Psoas muscle (tissue), 7 donors: ENCODE measurements at regions not wholly inside any gene's neighbourhood (a gene's known extent, or its start where the extent isn't known, plus 50 kb on each side); places are given as distances from the start of the nearest gene placed in this dataset.
"Not testable (repeated sequence)": the region's sequence is repeated elsewhere in the genome, so short reads cannot be mapped to it uniquely, and the experiment has no call there.

Source experiments
- ATAC-seq, 4 donors: fragments of 200-7000 bp; cut with Tn5 transposase; one replicate each; pipeline ENCODE4 v1.9.1; 2020; ENCODE audit warnings: moderate library complexity in 3 of 4, mild to moderate bottlenecking in 2 of 4
- DNase-seq, 2 donors: peaks; one replicate each; pipeline ENCODE4 v3.0.0-alpha.2; 2020
- H3K27ac ChIP-seq: fragments of 200-600 bp; one replicate; pipeline ENCODE4 v1.8.0; 2022
- H3K27me3 ChIP-seq, 3 donors: fragments of 200-600 bp in 1 of 3; one replicate each; pipeline versions ENCODE4 v1.6.1 to v1.8.0; 2013 to 2022; ENCODE audit warnings: low read length in 2 of 3, mild to moderate bottlenecking in 2 of 3, moderate library complexity in 1 of 3; ENCODE audit not compliant: insufficient read depth in 3 of 3
- H3K36me3 ChIP-seq, 2 donors: fragments of 200-600 bp in 1 of 2; one replicate each; pipeline versions ENCODE4 v1.6.1 to v1.8.0; 2013 to 2022; ENCODE audit warnings: low read depth in 1 of 2, mild to moderate bottlenecking in 1 of 2, moderate library complexity in 1 of 2; ENCODE audit not compliant: insufficient read depth in 1 of 2
- H3K4me1 ChIP-seq: fragments of 200-600 bp; one replicate; pipeline ENCODE4 v1.8.0; 2022
- H3K4me3 ChIP-seq: fragments of 200-600 bp; one replicate; pipeline ENCODE4 v1.8.0; 2022; ENCODE audit warnings: mild to moderate bottlenecking
- H3K9me3 ChIP-seq: fragments of 200-600 bp; one replicate; pipeline ENCODE4 v1.8.0; 2022
- CTCF ChIP-seq: fragments of 200-600 bp; IDR thresholded peaks from one replicate; pipeline ENCODE4 v1.8.0; 2022; ENCODE audit warnings: antibody characterized with exemption
- WGBS, 3 donors: extraction: QIAGEN DNeasy Blood & Tissue Kit; methylation state at CpG; one replicate each; pipeline versions ENCODE4 v1.1.6 to v1.1.7; 2013; 5-methylcytosine and 5-hydroxymethylcytosine counted together
- intact Hi-C, 2 donors: fragments of 100-400 bp; cut with DNase I; formaldehyde crosslinking; loops; one replicate each; pipeline versions ENCODE4 v1.11.0 to v1.14.2; 2022
- donor health status: healthy with polysubstance abuse.
- donor health status: DM: no; HTN: no; CAD: no; lungs with moderate emphysema.
- donor health status: Bipolar disorder and iron deficiency.
- donor health status: healthy.
- donor health status: DM: yes; HTN: yes; CAD: no.
- donor health status: DM: no; HTN: no; CAD: no.
- donor health status: DM: yes; HTN: yes; CAD: no.

DNA sequence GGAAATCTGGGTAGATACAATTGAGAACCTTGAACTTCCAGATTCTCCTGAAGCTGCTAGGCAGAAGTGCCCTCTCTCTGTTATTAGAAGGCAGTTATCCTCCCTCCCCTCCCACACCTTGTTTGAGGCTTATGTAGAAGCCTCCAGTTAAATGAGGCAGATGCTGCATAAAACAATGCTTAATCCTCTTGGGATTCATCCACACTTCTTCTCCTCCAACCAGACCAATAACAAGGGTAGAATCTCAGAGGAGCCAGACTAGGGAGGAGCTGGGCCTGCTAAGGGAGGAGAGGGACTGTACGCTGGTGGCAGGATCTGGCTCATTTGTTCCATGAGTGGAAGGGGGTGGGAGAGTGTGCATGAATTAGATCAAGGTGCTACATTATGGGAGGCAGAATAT, 88.3 kb upstream of the PRR23C start:
- intact Hi-C loops = no loop called here
- H3K4me1 ChIP-seq = no peaks in the 10 kb centered on the region
- 56 to 82% (median 79%) methylated on average over 1 of the region's 1 CpG for WGBS, 3 donors
- no peak for TF ChIP-seq CTCF
- ATAC-seq (no peak), DNase-seq (no peak)
- no peak overlapping the region for H3K27ac ChIP-seq
- H3K27me3 ChIP-seq = no peaks in the 10 kb centered on the region
- no peak overlapping the region for H3K4me3 ChIP-seq
- no peaks in the 10 kb centered on the region for H3K9me3 ChIP-seq
- no peaks in the 10 kb centered on the region for H3K36me3 ChIP-seq

- intact Hi-C loops = no loop called here
- no peaks in the 10 kb centered on the region for H3K36me3 ChIP-seq
- WGBS, 3 donors = 82 to 85% (median 83%) methylated on average over 2 of the region's 2 CpGs
- no peaks in the 10 kb centered on the region for H3K9me3 ChIP-seq
- TF ChIP-seq CTCF = no peak
- H3K27ac ChIP-seq = no peak overlapping the region
- no peak for ATAC-seq
- no peak for DNase-seq
- no peak overlapping the region for H3K4me3 ChIP-seq
- no peaks in the 10 kb centered on the region for H3K27me3 ChIP-seq
- H3K4me1 ChIP-seq = no peaks in the 10 kb centered on the region
Observed at GRCh38 chr3:139134678-139135372, 90.1 kb upstream of the PRR23C start.

DNA sequence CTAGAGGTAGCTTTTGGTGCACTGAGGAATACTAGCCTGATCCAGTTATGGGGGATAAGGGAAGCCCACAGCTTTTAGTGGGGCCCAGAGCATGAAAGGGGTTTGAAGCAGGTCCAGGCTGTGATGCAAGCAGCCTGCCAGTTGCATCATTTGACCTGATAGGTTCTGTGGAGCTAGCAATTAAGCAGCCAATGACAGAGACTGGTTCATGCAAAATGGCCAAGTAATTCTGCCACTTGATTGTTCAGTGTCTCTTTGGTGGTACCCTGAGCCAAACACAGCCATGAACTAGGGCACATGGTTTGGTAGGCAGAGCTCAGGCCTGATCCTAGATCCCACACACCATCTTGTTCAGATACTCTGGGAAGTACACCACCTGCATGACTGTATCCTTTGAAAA, 91.0 kb upstream of the PRR23C start:
- Histone ChIP-seq H3K36me3 (no peaks in the 10 kb centered on the region), H3K4me3 (no peak overlapping the region), H3K27ac (no peak overlapping the region), H3K27me3 (no peaks in the 10 kb centered on the region), H3K4me1 (no peaks in the 10 kb centered on the region), H3K9me3 (no peaks in the 10 kb centered on the region)
- intact Hi-C loops = no loop called here
- DNase-seq = no peak
- no peak for TF ChIP-seq CTCF
- no peak for ATAC-seq

- WGBS, 3 donors = 57 to 66% (median 63%) methylated on average over 7 of the region's 7 CpGs
- no peaks in the 10 kb centered on the region for H3K4me1 ChIP-seq
- ATAC-seq (no peak), DNase-seq (no peak)
- H3K9me3 ChIP-seq = no peaks in the 10 kb centered on the region
- H3K27me3 ChIP-seq = no peaks in the 10 kb centered on the region
- no peak overlapping the region for H3K27ac ChIP-seq
- H3K36me3 ChIP-seq = no peaks in the 10 kb centered on the region
- no peak overlapping the region for H3K4me3 ChIP-seq
- TF ChIP-seq CTCF = no peak
- intact Hi-C loops = no loop called here
Observed at GRCh38 chr3:139136469-139137202, 91.9 kb upstream of the PRR23C start.

DNA sequence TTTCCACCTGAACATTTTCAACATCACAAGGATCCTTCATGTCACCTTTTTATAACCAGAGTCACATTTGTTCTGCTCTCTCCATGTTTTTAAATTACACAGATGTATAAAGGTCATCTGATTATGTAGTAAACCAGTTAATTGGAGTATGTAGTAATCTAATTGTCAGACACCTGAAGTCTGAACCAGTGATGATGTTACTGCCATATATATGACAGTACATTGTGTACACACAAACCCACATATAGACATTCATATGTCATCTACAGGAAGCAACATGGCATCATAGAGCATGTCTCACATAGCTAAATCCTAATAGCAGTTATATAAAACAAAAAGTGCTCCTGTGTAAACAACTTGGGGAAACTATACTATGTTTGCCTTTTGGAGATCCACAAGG, 95.9 kb upstream of the PRR23C start:
- no peaks in the 10 kb centered on the region for H3K27me3 ChIP-seq
- H3K4me3 ChIP-seq = no peak overlapping the region
- intact Hi-C loops = no loop called here
- peaks cover 4% of the 10 kb centered on the region for H3K9me3 ChIP-seq
- no peaks in the 10 kb centered on the region for H3K4me1 ChIP-seq
- DNase-seq = no peak
- H3K36me3 ChIP-seq = no peaks in the 10 kb centered on the region
- no peak for ATAC-seq
- H3K27ac ChIP-seq = no peak overlapping the region
- TF ChIP-seq CTCF = no peak

DNA sequence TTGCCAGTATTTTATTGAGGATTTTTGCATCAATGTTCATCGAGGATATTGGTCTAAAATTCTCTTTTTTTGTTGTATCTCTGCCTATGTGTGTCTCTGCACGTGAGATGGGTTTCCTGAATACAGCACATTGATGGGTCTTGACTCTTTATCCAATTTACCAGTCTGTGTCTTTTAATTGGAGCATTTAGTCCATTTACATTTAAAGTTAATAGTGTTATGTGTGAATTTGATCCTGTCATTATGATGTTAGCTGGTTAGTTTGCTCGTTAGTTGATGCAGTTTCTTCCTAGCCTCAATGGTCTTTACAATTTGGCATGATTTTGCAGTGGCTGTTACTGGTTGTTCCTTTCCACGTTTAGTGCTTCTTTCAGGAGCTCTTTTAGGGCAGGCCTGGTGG, 101.3 kb upstream of the PRR23C start:
- intact Hi-C loops, H3K36me3 ChIP-seq, ATAC-seq, H3K9me3 ChIP-seq, DNase-seq, H3K27ac ChIP-seq, H3K4me3 ChIP-seq, H3K27me3 ChIP-seq, H3K4me1 ChIP-seq: not testable (repeated sequence)
- WGBS, 3 donors = 60 to 70% (median 67%) methylated on average over 4 of the region's 4 CpGs
